ENCODE measurements at regions not wholly inside any gene's neighbourhood (a gene's known extent, or its start where the extent isn't known, plus 50 kb on each side); places are given as distances from the start of the nearest gene placed in this dataset.

GRCh38 chr12:91972896-91973295 lies 172.8 kb downstream of the BTG1 start:
- TF ChIP-seq SUZ12 (IDR thresholded peaks at IDR 0.05; ENCODE audit: extremely low read depth, insufficient read depth, insufficient read length): no peak
- TF ChIP-seq YY1 (IDR thresholded peaks at IDR 0.05; ENCODE audit: insufficient read depth, insufficient read length): no peak
- no peak for TF ChIP-seq ZNF274 (IDR thresholded peaks at IDR 0.05; ENCODE audit: low read depth, low read length)
